Inflammatory macrophage (primary cell): ENCODE measurements at regions not wholly inside any gene's neighbourhood (a gene's known extent, or its start where the extent isn't known, plus 50 kb on each side); places are given as distances from the start of the nearest gene placed in this dataset.

ENCODE experiments used
- DNase-seq, 2 donors: peaks; one replicate each; pipeline ENCODE4 v3.0.0-alpha.2; 2020 to 2022

GRCh38 chr11:44498089-44498871 is 67.2 kb upstream of the CD82 start:
- no peak for DNase-seq

DNA sequence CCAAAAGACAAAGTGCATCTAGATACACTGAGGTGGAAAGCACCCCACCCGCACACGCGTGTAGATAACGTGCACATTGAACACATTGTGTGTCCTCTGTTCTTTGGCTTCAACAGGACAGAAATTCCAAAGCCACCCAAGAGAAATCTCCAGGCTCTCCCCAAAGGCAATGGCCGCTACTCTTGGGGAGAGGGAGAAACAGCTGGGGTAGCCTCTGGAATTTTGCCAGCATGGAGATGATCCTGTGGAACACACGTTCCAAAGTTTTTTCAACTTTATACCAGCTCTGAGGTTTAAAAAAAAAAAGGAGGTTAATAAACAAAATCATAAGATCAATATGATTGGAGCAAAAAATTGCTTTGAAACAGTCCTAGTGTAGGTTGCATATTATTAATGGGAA is 63.0 kb upstream of the CD82 start:
- DNase-seq: no peak

- no peak for DNase-seq
Measured at GRCh38 chr11:44505581-44506054, 59.8 kb upstream of the CD82 start.

DNA sequence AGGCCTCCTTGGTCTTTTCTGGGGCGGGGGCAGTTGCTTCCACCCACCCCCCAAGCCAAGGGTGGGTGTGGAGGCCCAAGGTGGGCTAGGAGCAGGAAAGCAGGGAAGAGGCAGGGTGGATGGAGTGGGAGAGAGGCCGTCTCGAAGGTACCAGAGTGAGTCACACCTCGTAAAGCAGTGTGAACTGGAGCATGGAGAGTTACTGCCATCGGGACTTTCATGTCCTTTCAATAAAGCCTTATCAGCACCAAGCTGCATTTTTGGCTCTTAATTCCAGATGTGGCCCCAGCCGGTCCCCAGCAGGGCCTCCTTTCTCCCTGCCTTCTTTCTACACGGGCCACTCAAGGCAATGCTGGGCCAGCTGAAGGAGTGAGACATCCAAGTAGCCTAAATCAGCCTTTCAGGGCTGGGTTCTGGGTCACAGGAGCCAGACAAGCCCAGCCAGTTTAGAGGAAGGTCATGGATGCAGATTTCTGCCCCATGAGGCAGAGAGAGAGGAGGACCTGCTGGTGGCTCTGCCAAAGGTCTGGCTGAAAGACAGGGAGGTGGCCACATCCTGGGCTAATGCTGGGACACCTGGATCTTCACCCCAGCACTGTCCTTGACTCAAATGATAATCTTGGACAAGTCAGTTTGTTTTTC is 59.0 kb upstream of the CD82 start:
- DNase-seq: no peak

- DNase-seq: no peak
Measured at GRCh38 chr11:44507491-44507890, 58.0 kb upstream of the CD82 start.

DNA sequence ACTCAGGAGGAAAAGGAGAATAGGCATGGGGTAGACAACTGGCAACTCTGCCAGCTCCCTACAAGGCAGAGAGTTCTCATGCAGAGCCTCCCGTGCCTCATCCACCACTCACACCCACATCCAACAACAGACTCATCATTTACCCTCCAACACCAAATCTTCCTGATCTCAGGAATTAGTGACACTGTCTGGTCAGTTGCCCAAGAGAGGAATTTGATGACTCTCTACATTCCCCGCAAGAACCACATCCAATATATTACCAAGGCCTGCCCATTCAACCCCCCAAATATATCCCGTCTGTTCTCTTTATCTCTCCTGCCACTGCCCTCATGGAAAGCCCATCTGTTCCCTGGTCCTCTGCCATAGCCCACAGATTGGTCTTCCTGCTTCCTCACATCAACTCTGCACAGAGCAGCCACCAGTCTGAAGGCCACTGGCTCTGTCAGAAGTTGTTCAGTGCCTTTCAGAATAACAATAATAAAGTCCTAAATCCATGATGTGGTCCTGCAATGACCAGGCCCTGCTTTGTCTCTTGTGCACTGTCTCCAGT is 57.5 kb upstream of the CD82 start:
- no peak for DNase-seq

- DNase-seq: no peak
Measured at GRCh38 chr11:44509296-44509695, 56.2 kb upstream of the CD82 start.

GRCh38 chr11:44510372-44510771 is 55.1 kb upstream of the CD82 start:
- DNase-seq: no peak

DNA sequence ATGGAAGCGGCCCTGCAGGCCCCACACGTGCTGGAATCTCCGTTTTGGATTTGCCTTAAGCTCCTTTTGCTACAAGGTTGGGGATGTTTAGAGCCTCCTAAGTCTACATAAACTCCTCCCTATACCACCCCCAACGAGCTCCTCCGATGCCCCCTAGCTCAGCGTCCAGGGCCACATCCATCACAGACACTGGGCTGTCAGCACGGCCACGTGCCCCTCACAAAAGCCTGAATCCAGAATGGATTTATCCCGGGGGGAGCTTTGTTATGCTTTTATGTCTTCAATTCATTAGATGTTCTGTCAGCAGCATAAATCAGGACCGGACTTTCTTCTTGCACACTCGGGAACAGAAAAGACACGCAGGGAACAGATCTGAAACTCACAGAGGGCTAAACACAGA is 52.6 kb upstream of the CD82 start:
- no peak for DNase-seq

- DNase-seq: no peak
Measured at GRCh38 chr11:44515048-44515447, 50.4 kb upstream of the CD82 start.
